Vagina (tissue), 2 donors: ENCODE measurements at regions not wholly inside any gene's neighbourhood (a gene's known extent, or its start where the extent isn't known, plus 50 kb on each side); places are given as distances from the start of the nearest gene placed in this dataset.

Experiments
- DNase-seq, 2 donors: peaks; one replicate each; pipeline ENCODE4 v3.0.0-alpha.2; 2017; ENCODE audit errors: extremely low spot score in 2 of 2
- H3K27ac ChIP-seq: fragments of 200-600 bp; sonication (generic); one replicate; pipeline ENCODE4 v1.5.1; 2019
- H3K27me3 ChIP-seq: fragments of 200-600 bp; sonication (generic); one replicate; pipeline ENCODE4 v1.5.1; 2019
- H3K36me3 ChIP-seq, 2 donors: fragments of 200-600 bp; sonication (generic); one replicate each; pipeline ENCODE4 v1.5.1; 2017 to 2019
- H3K4me1 ChIP-seq: fragments of 200-600 bp; sonication (generic); one replicate; pipeline ENCODE4 v1.5.1; 2019
- H3K4me3 ChIP-seq, 2 donors: fragments of 200-600 bp; sonication (generic); 1 replicate in 1 of 2; 2 replicates in 1 of 2; pipeline ENCODE4 v1.5.1; 2016 to 2019
- H3K9me3 ChIP-seq: fragments of 200-600 bp; sonication (generic); one replicate; pipeline ENCODE4 v1.5.1; 2019
- POLR2A ChIP-seq, 2 donors: fragments of 450-650 bp; IDR thresholded peaks; one replicate each; pipeline ENCODE4 v1.6.1; 2017; ENCODE audit warnings: antibody characterized with exemption in 2 of 2, mild to moderate bottlenecking in 2 of 2, moderate library complexity in 2 of 2
- POLR2AphosphoS5 ChIP-seq, 2 donors: sonication (generic); formaldehyde crosslinking; IDR thresholded peaks; one replicate each; pipeline ENCODE4 v1.9.0; 2017; ENCODE audit warnings: antibody characterized with exemption in 2 of 2, mild to moderate bottlenecking in 2 of 2, low read depth in 1 of 2; ENCODE audit not compliant: insufficient read depth in 1 of 2
- intact Hi-C: fragments of 100-400 bp; cut with DNase I; formaldehyde crosslinking; loops from one replicate; pipeline ENCODE4 v1.15.1; 2023
- TF ChIP-seq, protein P1 (sequence below), 3 experiments: fragments of 450-650 bp in 2 of 3; fragments of 200-600 bp in 1 of 3; sonication (generic) in 1 of 3; IDR thresholded peaks; one replicate each; pipeline ENCODE4 v1.5.1; 2017 to 2019; ENCODE audit warnings: antibody characterized with exemption in 3 of 3, mild to moderate bottlenecking in 2 of 3, moderate library complexity in 2 of 3

DNA sequence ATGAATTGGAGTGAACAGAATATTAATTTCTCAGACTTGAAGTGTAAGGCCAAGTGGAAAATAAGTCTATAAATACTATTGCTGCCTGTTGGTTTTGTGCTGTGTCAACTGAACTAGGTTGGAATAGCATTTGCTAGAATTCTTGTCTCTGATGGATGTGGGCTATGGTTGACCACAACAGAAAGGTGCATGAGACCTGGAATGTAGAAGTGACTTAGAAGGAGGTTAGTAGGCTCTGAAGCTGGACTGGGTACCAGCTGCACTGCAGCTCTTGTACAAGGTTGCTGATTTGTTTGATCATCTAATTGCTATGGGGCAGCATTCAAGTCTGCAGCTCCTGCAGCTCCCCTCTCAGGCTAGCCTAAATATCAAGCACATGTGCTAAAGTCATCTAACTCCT is 479.0 kb upstream of the NRSN1 start:
- H3K9me3 ChIP-seq = no peaks in the 10 kb centered on the region
- TF ChIP-seq, protein P1, sequence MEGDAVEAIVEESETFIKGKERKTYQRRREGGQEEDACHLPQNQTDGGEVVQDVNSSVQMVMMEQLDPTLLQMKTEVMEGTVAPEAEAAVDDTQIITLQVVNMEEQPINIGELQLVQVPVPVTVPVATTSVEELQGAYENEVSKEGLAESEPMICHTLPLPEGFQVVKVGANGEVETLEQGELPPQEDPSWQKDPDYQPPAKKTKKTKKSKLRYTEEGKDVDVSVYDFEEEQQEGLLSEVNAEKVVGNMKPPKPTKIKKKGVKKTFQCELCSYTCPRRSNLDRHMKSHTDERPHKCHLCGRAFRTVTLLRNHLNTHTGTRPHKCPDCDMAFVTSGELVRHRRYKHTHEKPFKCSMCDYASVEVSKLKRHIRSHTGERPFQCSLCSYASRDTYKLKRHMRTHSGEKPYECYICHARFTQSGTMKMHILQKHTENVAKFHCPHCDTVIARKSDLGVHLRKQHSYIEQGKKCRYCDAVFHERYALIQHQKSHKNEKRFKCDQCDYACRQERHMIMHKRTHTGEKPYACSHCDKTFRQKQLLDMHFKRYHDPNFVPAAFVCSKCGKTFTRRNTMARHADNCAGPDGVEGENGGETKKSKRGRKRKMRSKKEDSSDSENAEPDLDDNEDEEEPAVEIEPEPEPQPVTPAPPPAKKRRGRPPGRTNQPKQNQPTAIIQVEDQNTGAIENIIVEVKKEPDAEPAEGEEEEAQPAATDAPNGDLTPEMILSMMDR (IDR thresholded peaks at IDR 0.05) = no peak
- TF ChIP-seq POLR2AphosphoS5 (IDR thresholded peaks at IDR 0.05; ENCODE audit: insufficient read depth in 1 of 2, low read depth in 1 of 2) (no peak), POLR2A (IDR thresholded peaks at IDR 0.05) (no peak)
- H3K36me3 ChIP-seq = no peaks in the 10 kb centered on the region
- no peak for DNase-seq
- H3K27ac ChIP-seq = no peak overlapping the region
- H3K27me3 ChIP-seq = no peaks in the 10 kb centered on the region
- no peak overlapping the region for H3K4me3 ChIP-seq
- no peaks in the 10 kb centered on the region for H3K4me1 ChIP-seq
- intact Hi-C loops = no loop called here

DNA sequence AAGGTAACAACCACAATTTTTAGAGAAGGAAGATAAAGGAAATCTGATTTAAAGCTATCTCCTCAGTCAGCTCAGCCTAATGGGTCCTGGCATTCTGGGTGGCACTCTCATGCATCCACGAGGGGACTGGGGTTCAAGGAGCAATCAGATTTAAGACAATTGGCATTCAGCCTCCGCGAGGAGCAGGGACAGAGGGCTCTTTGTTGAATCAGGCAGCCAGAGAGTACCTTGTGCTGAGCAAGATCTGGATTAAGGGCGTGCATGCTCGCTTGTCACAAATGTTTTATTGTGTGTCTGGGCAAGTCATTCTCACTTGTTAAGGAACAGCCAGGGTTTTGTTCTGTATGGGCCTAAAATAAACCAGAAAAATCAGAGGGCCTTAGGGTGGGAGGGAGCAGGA is 475.3 kb upstream of the NRSN1 start:
- intact Hi-C loops = no loop called here
- DNase-seq = no peak

DNA sequence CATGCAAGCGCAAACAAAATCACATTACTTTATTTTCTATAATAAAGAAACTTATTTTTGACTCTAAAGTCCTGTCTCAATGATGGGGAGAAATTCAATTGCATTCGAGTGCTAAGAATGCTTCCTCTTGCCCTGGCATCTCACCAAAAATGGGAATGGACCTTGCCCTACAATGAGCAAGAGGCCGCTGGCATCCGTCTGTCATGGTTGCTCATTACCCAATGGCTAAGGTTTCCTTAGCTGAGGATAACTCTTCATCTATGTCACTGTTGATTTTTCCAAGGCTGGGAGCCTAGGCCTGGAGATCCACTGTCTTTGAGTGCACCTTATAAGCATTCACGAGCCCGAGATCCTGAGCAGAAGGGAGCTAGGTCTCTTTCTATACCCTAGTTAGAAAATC is 471.3 kb upstream of the NRSN1 start:
- H3K27ac ChIP-seq = no peak overlapping the region
- no peak overlapping the region for H3K4me3 ChIP-seq
- no peaks in the 10 kb centered on the region for H3K4me1 ChIP-seq
- no peak for TF ChIP-seq POLR2A (IDR thresholded peaks at IDR 0.05)
- TF ChIP-seq POLR2AphosphoS5 (IDR thresholded peaks at IDR 0.05; ENCODE audit: insufficient read depth in 1 of 2, low read depth in 1 of 2) = no peak
- TF ChIP-seq, protein P1 (IDR thresholded peaks at IDR 0.05) = no peak
- DNase-seq = no peak
- H3K36me3 ChIP-seq = no peaks in the 10 kb centered on the region
- intact Hi-C loops = no loop called here
- no peaks in the 10 kb centered on the region for H3K27me3 ChIP-seq
- H3K9me3 ChIP-seq = no peaks in the 10 kb centered on the region

More for the DNA sequence above, 475.3 kb upstream of the NRSN1 start:
- H3K27ac ChIP-seq = no peak overlapping the region
- no peaks in the 10 kb centered on the region for H3K4me1 ChIP-seq
- no peaks in the 10 kb centered on the region for H3K27me3 ChIP-seq
- TF ChIP-seq POLR2A (IDR thresholded peaks at IDR 0.05) (no peak), POLR2AphosphoS5 (IDR thresholded peaks at IDR 0.05; ENCODE audit: insufficient read depth in 1 of 2, low read depth in 1 of 2) (no peak)
- TF ChIP-seq, protein P1 (IDR thresholded peaks at IDR 0.05) = no peak
- H3K9me3 ChIP-seq = no peaks in the 10 kb centered on the region
- H3K36me3 ChIP-seq = no peaks in the 10 kb centered on the region
- no peak overlapping the region for H3K4me3 ChIP-seq

DNA sequence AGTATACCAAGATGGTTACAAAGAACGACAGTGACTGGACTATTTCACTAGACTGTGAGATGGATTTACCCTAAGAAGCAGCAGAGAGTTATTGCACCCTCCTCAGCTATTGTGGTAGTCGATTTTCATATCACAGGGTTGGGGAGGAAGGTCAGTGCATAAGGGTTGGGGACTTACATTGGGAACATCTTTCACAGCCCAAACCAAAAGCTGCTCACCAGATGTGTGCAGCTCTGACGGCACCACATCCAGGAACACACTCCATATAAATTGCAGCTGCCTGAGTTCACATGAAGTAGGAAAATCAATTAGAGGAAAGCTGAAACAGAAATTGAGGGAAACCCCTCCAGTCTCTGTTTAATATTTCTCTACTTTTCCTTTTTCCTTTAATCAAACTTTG is 470.5 kb upstream of the NRSN1 start:
- DNase-seq = no peak
- TF ChIP-seq POLR2AphosphoS5 (IDR thresholded peaks at IDR 0.05; ENCODE audit: insufficient read depth in 1 of 2, low read depth in 1 of 2) = no peak
- TF ChIP-seq POLR2A (IDR thresholded peaks at IDR 0.05) = no peak
- TF ChIP-seq, protein P1 (IDR thresholded peaks at IDR 0.05) = no peak
- H3K27ac ChIP-seq = no peak overlapping the region
- H3K4me3 ChIP-seq = no peak overlapping the region
- no peaks in the 10 kb centered on the region for H3K9me3 ChIP-seq
- intact Hi-C loops = no loop called here
- no peaks in the 10 kb centered on the region for H3K4me1 ChIP-seq
- no peaks in the 10 kb centered on the region for H3K27me3 ChIP-seq
- H3K36me3 ChIP-seq = no peaks in the 10 kb centered on the region

DNA sequence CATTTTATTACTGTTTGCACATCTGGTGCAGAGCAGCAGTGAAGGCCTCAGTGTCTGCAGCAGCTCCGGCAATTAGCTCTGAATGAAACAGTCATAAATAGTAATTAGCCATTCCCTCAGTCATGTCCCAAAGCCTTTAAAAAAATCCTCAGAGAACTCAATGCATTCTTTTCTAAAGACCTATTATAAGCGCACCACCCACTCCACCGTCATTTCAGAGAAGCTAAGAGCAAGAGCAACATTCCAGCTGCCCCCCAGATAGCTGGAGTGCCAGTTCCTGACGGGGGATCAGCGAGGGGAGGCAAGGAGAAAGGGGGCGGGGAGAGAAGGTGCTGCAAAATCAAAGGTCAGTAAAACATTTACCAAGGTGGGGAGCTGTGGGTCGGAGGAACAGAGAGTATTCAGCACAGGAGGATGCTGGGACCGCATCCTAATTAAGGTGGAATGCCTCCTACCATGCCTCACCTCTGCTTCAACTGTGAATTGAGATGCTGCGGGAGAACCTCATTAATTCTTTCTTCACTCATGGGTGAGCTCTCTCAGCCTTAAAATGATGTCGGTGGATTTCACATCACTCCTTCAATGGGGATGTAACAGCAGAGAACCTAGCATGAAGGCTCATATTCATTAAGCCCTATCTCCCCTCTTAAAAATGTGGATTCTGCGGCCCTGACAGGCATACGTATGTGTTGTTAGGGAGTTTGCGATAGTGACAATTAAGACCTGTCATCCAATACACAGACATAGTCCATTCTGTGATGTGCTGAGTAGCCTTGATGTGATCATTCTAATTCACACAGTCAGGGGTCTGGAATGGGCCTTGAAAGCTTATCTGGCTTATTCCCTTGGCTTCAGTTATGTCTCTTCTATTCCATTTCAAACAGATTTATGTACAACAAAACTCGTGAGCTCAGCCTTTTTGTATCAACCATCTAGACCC is 469.5 kb upstream of the NRSN1 start:
- no peak for DNase-seq
- Histone ChIP-seq H3K4me3 (no peak overlapping the region), H3K36me3 (no peaks in the 10 kb centered on the region), H3K27me3 (no peaks in the 10 kb centered on the region), H3K27ac (no peak overlapping the region), H3K9me3 (no peaks in the 10 kb centered on the region), H3K4me1 (no peaks in the 10 kb centered on the region)
- TF ChIP-seq, protein P1 (IDR thresholded peaks at IDR 0.05) = no peak
- no peak for TF ChIP-seq POLR2AphosphoS5 (IDR thresholded peaks at IDR 0.05; ENCODE audit: insufficient read depth in 1 of 2, low read depth in 1 of 2)
- no peak for TF ChIP-seq POLR2A (IDR thresholded peaks at IDR 0.05)
- intact Hi-C loops = no loop called here
